ENCODE measurements at regions not wholly inside any gene's neighbourhood (a gene's known extent, or its start where the extent isn't known, plus 50 kb on each side); places are given as distances from the start of the nearest gene placed in this dataset.
"Not testable (repeated sequence)": the region's sequence is repeated elsewhere in the genome, so short reads cannot be mapped to it uniquely, and the experiment has no call there.

DNA sequence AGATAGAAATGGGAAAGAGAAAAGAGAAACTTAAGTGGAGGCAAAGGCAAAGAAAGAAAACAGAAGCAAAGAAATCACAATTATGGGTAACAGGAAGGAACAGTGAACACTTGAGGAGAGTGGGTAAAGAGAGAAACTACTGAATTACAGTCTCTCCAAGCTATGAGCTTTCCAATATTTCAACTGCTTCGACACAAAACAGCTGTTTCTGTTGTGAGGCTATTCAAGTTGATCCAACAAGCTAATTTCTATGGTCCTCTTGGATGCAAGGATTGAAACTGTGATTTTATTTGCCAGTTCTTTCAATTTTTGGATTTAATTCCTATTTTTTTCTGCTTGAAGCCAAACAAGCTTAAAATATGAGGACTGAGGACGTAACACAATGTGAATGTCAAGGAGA, 80.5 kb upstream of the ADGRA3 start:
- no peak for DNase-seq (ENCODE audit: low read depth)
- TF ChIP-seq CTCF (conservative IDR thresholded peaks at IDR 0.05; ENCODE audit: low read depth, low read length), result no peak
- H3K4me3 ChIP-seq (ENCODE audit: low read depth, low read length), result no peak overlapping the region

DNA sequence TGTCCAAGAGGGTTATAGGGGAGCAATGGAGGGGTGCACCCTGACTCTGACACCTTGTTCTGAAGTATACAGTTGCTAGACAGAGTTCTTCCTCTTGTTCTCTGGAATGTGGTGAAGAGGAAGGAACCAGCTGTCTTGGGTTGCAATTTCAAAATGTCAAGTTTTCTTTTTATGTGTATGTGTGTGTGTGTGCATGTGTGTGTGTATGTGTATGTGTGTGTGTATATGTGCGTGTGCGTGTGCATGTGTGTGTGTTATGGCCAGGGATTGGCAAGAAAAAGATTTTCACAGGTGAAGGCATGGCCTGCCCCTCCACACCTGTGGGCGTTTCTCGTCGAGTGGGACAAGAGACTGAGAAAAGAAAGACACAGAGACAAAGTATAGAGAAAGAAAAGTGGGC, 81.6 kb upstream of the ADGRA3 start:
- TF ChIP-seq CTCF (conservative IDR thresholded peaks at IDR 0.05; ENCODE audit: low read depth, low read length), result no peak
- no peak for DNase-seq (ENCODE audit: low read depth)
- H3K4me3 ChIP-seq (ENCODE audit: low read depth, low read length), result no peak overlapping the region

DNA sequence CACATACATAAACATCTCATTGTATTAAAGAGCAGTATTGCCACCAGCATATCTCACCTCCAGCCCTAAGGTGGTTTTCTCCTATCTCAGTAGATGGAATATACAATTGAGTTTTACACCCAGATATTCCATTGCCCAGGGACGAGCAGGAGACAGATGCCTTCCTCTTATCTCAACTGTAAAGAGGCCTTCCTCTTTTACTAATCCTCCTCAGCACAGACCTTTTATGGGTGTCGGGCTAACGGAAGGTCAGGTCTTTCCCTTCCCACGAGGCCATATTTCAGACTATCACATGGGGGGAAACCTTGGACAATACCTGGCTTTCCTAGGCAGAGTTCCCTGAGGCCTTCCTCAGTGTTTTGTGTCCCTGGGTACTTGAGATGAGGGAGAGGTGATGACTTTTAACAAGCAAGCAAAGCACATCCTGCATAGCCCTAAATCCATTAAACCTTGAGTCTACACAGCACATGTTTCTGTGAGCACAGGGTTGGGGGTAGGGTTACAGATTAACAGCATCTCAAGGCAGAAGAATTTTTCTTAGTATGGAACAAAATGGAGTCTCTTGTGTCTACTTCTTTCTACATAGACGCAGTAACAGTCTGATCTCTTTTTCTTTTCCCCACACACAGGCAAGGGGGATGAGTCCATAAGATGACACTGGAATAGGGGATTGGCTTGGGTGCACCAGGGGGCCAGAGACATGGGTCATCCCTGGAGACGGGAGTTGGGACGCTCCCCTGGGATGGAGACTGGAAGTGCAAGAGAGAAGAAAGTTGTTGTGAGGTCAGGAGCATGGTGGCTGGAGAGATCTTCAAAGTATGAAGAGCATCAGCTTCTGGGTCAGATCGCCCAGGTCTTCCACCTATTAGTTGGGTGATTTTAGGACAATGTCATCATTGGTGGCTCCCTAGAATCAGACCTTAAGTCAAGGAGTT, 82.5 kb upstream of the ADGRA3 start:
- not testable (repeated sequence) for DNase-seq (ENCODE audit: low read depth); H3K4me3 ChIP-seq (ENCODE audit: low read depth, low read length)

DNA sequence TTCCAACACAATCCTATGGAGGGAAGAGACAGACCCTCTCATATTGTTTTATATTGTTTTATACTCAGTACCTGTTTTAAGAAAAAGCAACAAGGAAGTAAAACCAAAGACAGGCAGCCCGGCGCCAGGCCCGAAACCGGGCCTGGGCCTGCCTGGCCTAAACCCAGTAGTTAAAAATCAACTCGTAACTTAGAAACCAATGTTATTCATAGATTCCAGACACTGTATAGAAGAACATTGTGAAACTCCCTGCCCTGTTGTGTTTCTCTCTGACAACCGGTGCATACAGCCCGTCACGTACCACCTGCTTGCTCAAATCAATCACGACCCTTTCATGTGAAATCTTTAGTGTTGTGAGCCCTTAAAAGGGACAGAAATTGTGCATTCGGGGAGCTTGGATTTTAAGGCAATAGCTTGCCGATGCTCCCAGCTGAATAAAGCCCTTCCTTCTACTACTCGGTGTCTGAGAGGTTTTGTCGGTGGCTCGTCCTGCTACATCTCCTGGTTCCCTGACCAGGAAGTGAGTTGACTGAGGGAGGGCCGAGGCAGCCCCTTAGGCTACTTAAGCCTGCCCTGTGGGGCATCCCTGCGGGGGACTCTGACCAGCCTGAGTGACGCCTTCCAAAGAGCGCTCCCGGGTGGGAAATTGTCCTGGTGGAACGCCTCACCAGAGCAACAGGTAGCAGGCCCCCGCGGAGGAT, 83.5 kb upstream of the ADGRA3 start:
- peak overlapping the region; percentile 50 for H3K4me3 ChIP-seq (ENCODE audit: low read depth, low read length)
- DNase-seq (ENCODE audit: low read depth), result peak; percentile 49

GRCh38 chr4:22599929-22600432, 84.1 kb upstream of the ADGRA3 start:
- peak overlapping the region; percentile 50 for H3K4me3 ChIP-seq (ENCODE audit: low read depth, low read length)
- not testable (repeated sequence) for DNase-seq (ENCODE audit: low read depth)

- H3K4me3 ChIP-seq (ENCODE audit: low read depth, low read length); DNase-seq (ENCODE audit: low read depth): not testable (repeated sequence)
Observed at GRCh38 chr4:22601638-22602037, 85.8 kb upstream of the ADGRA3 start.

- peak; percentile 88 for TF ChIP-seq CTCF (conservative IDR thresholded peaks at IDR 0.05; ENCODE audit: low read depth, low read length)
- no peak for DNase-seq (ENCODE audit: low read depth)
- H3K4me3 ChIP-seq (ENCODE audit: low read depth, low read length), result no peak overlapping the region
Observed at GRCh38 chr4:22607382-22607781, 85.4 kb upstream of the GBA3 start.

- not testable (repeated sequence) for H3K4me3 ChIP-seq (ENCODE audit: low read depth, low read length); DNase-seq (ENCODE audit: low read depth)
Observed at GRCh38 chr4:22609951-22610525, 82.7 kb upstream of the GBA3 start.

DNA sequence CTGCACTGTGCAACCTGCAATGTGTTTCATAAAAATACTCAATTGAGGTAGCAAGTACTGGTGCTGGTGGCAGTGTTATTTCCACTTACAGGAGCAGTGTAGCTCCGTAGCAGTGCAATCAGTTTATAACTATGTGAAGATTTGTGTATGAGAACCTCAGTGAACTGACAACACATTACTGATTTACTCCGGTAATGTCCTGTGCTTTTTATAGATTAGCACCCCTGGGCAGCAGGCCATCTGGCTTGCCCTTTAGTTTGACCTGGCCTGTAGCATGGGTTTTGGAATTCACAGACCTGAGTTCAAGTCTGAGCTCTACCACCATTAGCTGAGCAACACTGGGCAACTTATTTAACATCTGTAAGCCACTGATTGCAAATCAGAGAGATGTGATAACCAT, 78.6 kb upstream of the GBA3 start:
- no peak overlapping the region for H3K4me3 ChIP-seq (ENCODE audit: low read depth, low read length)
- DNase-seq (ENCODE audit: low read depth), result no peak
- TF ChIP-seq CTCF (conservative IDR thresholded peaks at IDR 0.05; ENCODE audit: low read depth, low read length), result no peak
